OCI-LY3 (cell line): ENCODE measurements at regions not wholly inside any gene's neighbourhood (a gene's known extent, or its start where the extent isn't known, plus 50 kb on each side); places are given as distances from the start of the nearest gene placed in this dataset.

ENCODE experiments used
- H2AFZ ChIP-seq: fragments of 200-600, 300-600 bp; shearing (Covaris generic); 2 replicates; pipeline ENCODE4 v1.6.0; 2014; ENCODE audit warnings: antibody characterized with exemption, low read depth, low read length
- H3K27ac ChIP-seq: fragments of 200-600, 300-600 bp; sonication (generic); 2 replicates; pipeline ENCODE4 v1.5.1; 2014; ENCODE audit warnings: mild to moderate bottlenecking, low read length, moderate library complexity, mixed read lengths
- H3K27me3 ChIP-seq: fragments of 200-600, 300-600 bp; sonication (generic); 2 replicates; pipeline ENCODE4 v1.6.1; 2014; ENCODE audit warnings: low read depth, low read length, mixed read lengths
- H3K36me3 ChIP-seq: fragments of 200-600, 300-600 bp; sonication (generic); replicated peaks from 2 replicates; pipeline ENCODE3; 2014; ENCODE audit warnings: low read depth, low read length, mixed read lengths
- H3K4me1 ChIP-seq: fragments of 300-600, 200-600 bp; sonication (generic); 2 replicates; pipeline ENCODE4 v1.6.1; 2014; ENCODE audit warnings: low read length, mixed read lengths
- H3K4me2 ChIP-seq: fragments of 200-600, 300-600 bp; sonication (generic); 2 replicates; pipeline ENCODE4 v1.6.1; 2014; ENCODE audit warnings: low read length, mixed read lengths
- H3K4me3 ChIP-seq: fragments of 300-600, 200-600 bp; sonication (generic); 2 replicates; pipeline ENCODE4 v1.5.1; 2014; ENCODE audit warnings: antibody characterized with exemption, mild to moderate bottlenecking, low read length, moderate library complexity
- H3K79me2 ChIP-seq: fragments of 300-600, 200-600 bp; shearing (Covaris generic); 2 replicates; pipeline ENCODE4 v1.6.1; 2014; ENCODE audit warnings: mild to moderate bottlenecking, low read length, mixed read lengths
- H3K9ac ChIP-seq: fragments of 300-600, 200-600 bp; shearing (Covaris generic); 2 replicates; pipeline ENCODE4 v1.6.0; 2014; ENCODE audit warnings: mild to moderate bottlenecking, low read length, moderate library complexity
- H3K9me3 ChIP-seq: fragments of 200-600, 300-600 bp; shearing (Covaris generic); 2 replicates; pipeline ENCODE4 v1.6.1; 2014; ENCODE audit warnings: low read length, mixed read lengths; ENCODE audit not compliant: insufficient read depth
- H4K20me1 ChIP-seq: fragments of 200-600, 300-600 bp; sonication (generic); 2 replicates; pipeline ENCODE4 v1.6.1; 2016; ENCODE audit warnings: low read length, mixed read lengths; ENCODE audit not compliant: insufficient read depth
- EZH2phosphoT487 ChIP-seq: fragments of 200-600 bp; shearing (Covaris generic); IDR thresholded peaks from 2 replicates; pipeline ENCODE4 v1.6.1; 2018; ENCODE audit warnings: antibody characterized with exemption, mixed run types, low read depth
- TF ChIP-seq, protein P1 (sequence below): fragments of 200-600, 300-600 bp; sonication (generic); IDR thresholded peaks from 2 replicates; pipeline ENCODE4 v1.5.1; 2014; ENCODE audit warnings: antibody characterized with exemption, low read length, low read depth

DNA sequence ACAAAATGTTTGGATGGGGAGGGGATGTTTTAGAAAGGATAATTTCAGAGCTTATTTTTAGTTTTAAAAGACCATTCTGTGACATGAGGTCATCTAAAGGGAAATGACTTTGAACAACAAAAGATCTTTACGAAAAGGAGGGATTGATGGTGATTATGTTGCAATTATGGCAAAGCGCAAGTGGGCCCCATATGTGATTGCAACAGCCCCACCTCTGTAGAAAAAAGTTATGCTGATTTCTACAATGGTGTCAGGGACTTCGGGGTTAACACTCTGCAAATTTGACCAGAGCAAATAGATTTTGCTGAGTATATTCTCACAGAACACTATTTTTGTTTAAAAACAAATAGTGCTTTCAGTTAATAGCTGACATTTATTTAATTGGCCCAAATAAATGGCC is 312.8 kb downstream of the NSG2 start:
- Histone ChIP-seq H3K4me3 (no peak overlapping the region), H3K9me3 (peaks cover 5% of the 10 kb centered on the region; the same call in 1 of the 2 replicates), H2AFZ (no peak overlapping the region), H4K20me1 (no peaks in the 10 kb centered on the region), H3K4me2 (no peak overlapping the region), H3K36me3 (no peaks in the 10 kb centered on the region), H3K79me2 (no peaks in the 10 kb centered on the region), H3K9ac (no peak overlapping the region), H3K27me3 (no peaks in the 10 kb centered on the region), H3K4me1 (no peaks in the 10 kb centered on the region), H3K27ac (no peak overlapping the region)
- TF ChIP-seq, protein P1, sequence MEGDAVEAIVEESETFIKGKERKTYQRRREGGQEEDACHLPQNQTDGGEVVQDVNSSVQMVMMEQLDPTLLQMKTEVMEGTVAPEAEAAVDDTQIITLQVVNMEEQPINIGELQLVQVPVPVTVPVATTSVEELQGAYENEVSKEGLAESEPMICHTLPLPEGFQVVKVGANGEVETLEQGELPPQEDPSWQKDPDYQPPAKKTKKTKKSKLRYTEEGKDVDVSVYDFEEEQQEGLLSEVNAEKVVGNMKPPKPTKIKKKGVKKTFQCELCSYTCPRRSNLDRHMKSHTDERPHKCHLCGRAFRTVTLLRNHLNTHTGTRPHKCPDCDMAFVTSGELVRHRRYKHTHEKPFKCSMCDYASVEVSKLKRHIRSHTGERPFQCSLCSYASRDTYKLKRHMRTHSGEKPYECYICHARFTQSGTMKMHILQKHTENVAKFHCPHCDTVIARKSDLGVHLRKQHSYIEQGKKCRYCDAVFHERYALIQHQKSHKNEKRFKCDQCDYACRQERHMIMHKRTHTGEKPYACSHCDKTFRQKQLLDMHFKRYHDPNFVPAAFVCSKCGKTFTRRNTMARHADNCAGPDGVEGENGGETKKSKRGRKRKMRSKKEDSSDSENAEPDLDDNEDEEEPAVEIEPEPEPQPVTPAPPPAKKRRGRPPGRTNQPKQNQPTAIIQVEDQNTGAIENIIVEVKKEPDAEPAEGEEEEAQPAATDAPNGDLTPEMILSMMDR = no peak
- no peak for TF ChIP-seq EZH2phosphoT487

DNA sequence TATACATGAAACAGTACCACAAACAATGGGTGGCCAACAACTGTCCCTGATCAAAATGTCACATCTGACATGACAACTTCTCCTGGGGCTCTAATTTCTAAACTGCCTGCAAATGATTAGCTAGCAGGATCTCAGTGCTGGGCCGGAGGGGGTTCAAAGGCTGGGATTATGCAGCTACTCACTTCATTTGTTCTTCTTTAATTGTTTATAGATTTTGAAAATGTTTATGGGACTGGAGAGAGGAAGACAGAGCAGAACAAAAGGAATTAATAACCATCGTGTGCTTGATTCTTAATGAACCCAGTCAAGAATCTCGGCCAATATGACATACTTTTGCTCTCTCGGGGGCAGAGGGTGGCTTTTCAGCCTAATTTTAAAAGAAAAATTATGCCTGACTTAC is 313.6 kb downstream of the NSG2 start:
- no peaks in the 10 kb centered on the region for H3K27me3 ChIP-seq
- H3K4me3 ChIP-seq = no peak overlapping the region
- H3K4me1 ChIP-seq = no peaks in the 10 kb centered on the region
- no peaks in the 10 kb centered on the region for H3K79me2 ChIP-seq
- H3K9me3 ChIP-seq = peaks cover 5% of the 10 kb centered on the region; the same call in 1 of the 2 replicates
- no peak overlapping the region for H3K9ac ChIP-seq
- TF ChIP-seq EZH2phosphoT487 = no peak
- TF ChIP-seq, protein P1 = no peak
- H3K36me3 ChIP-seq = no peaks in the 10 kb centered on the region
- no peak overlapping the region for H3K4me2 ChIP-seq
- no peak overlapping the region for H3K27ac ChIP-seq
- H4K20me1 ChIP-seq = no peaks in the 10 kb centered on the region
- H2AFZ ChIP-seq = no peak overlapping the region

DNA sequence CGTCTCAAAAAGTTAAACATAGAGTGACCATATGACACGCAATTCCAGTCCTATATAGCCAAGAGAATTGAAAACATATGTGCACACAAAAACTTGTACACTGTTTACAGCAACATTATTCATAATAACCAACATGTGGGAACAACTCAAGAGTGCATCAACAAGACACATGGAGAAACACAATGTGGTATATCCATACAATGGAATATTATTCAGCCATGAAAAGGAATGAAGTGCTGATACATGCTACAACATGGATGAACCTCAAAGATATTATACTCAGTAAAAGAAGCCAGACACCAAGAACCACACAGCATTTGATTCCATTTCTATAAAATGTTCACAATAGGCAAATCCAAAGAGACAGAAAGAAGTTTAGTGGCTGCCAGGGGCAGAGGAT is 317.0 kb downstream of the NSG2 start:
- no peak overlapping the region for H3K9ac ChIP-seq

DNA sequence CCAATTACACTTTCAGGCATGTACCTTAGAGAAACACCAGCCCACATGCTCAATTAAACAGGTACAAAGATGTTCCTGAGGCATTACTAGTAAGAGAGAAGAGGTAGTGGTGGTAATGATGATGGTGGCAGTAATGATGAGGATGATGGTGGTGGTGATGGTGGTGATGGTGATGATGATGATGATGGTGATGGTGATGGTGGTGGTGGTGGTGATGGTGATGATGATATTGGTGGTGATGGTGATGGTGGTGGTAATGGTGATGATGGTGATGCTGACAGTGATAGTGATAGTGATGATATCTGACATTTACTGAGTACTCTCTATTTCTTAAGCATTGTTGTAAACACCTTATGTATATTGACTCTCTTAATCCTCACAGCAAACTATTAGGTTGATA is 318.4 kb downstream of the NSG2 start:
- Histone ChIP-seq H4K20me1 (no peaks in the 10 kb centered on the region), H3K4me2 (no peak overlapping the region), H3K27me3 (peaks cover 8% of the 10 kb centered on the region), H3K36me3 (no peaks in the 10 kb centered on the region), H2AFZ (no peak overlapping the region), H3K79me2 (no peaks in the 10 kb centered on the region), H3K27ac (no peak overlapping the region), H3K9ac (no peak overlapping the region), H3K4me3 (no peak overlapping the region), H3K4me1 (no peaks in the 10 kb centered on the region), H3K9me3 (peaks cover 5% of the 10 kb centered on the region; the same call in 1 of the 2 replicates)
- no peak for TF ChIP-seq EZH2phosphoT487
- TF ChIP-seq, protein P1 = no peak

More for the DNA sequence above, 317.0 kb downstream of the NSG2 start:
- no peak overlapping the region for H3K4me3 ChIP-seq
- H3K9me3 ChIP-seq = peaks cover 5% of the 10 kb centered on the region; the same call in 1 of the 2 replicates
- H3K36me3 ChIP-seq = no peaks in the 10 kb centered on the region
- H2AFZ ChIP-seq = no peak overlapping the region
- H3K4me2 ChIP-seq = no peak overlapping the region
- no peak overlapping the region for H3K27ac ChIP-seq
- H3K27me3 ChIP-seq = 0 out of 2 replicates have a peak, but pooled peaks cover 3% of the 10 kb centered on the region
- H4K20me1 ChIP-seq = no peaks in the 10 kb centered on the region
- no peaks in the 10 kb centered on the region for H3K79me2 ChIP-seq
- no peaks in the 10 kb centered on the region for H3K4me1 ChIP-seq
- TF ChIP-seq, protein P1 = no peak
- no peak for TF ChIP-seq EZH2phosphoT487
